Thymus (tissue), 11 donors: ENCODE measurements at regions not wholly inside any gene's neighbourhood (a gene's known extent, or its start where the extent isn't known, plus 50 kb on each side); places are given as distances from the start of the nearest gene placed in this dataset.

Experiments
- DNase-seq, 9 donors: peaks; one replicate each; pipeline ENCODE4 v3.0.0-alpha.2; 2013; ENCODE audit warnings: low spot score in 9 of 9, low read depth in 6 of 9, missing footprints in 1 of 9
- H3K27ac ChIP-seq, 2 donors: one replicate each; pipeline ENCODE4 v1.5.1; 2013; ENCODE audit warnings: control low read depth in 1 of 2, low read depth in 1 of 2, low read length in 1 of 2, mild to moderate bottlenecking in 1 of 2, moderate library complexity in 1 of 2
- H3K27me3 ChIP-seq, 2 donors: one replicate each; pipeline ENCODE4 v1.5.1; 2013; ENCODE audit warnings: low read length in 1 of 2; ENCODE audit not compliant: control insufficient read depth in 2 of 2, insufficient read depth in 1 of 2
- H3K36me3 ChIP-seq, 2 donors: one replicate each; pipeline ENCODE4 v1.5.1; 2013; ENCODE audit warnings: low read length in 1 of 2, mild to moderate bottlenecking in 1 of 2, moderate library complexity in 1 of 2; ENCODE audit not compliant: control insufficient read depth in 2 of 2, insufficient read depth in 2 of 2
- H3K4me1 ChIP-seq, 2 donors: one replicate each; pipeline ENCODE4 v1.5.1; 2013; ENCODE audit warnings: low read length in 2 of 2; ENCODE audit not compliant: control insufficient read depth in 2 of 2, insufficient read depth in 2 of 2
- H3K4me3 ChIP-seq, 2 donors: one replicate each; pipeline ENCODE4 v1.5.1; 2013; ENCODE audit warnings: low read length in 2 of 2, control low read depth in 1 of 2, mild to moderate bottlenecking in 1 of 2
- H3K9me3 ChIP-seq, 2 donors: one replicate each; pipeline ENCODE4 v1.5.1; 2013; ENCODE audit warnings: low read length in 1 of 2, mild to moderate bottlenecking in 1 of 2; ENCODE audit not compliant: control insufficient read depth in 2 of 2, insufficient read depth in 1 of 2
- WGBS: extraction: QIAGEN DNeasy Blood & Tissue Kit; methylation state at CpG from one replicate; pipeline ENCODE4 v1.1.7; 2013; 5-methylcytosine and 5-hydroxymethylcytosine counted together
- donor health status: healthy.

- no peak overlapping the region for H3K27ac ChIP-seq
- no peaks in the 10 kb centered on the region for H3K4me1 ChIP-seq
- no peaks in the 10 kb centered on the region for H3K9me3 ChIP-seq
- 96% methylated on average over 5 of the region's 5 CpGs for WGBS
- no peak for DNase-seq
- H3K4me3 ChIP-seq = no peak overlapping the region
- H3K27me3 ChIP-seq = peaks cover 14 to 35% of the 10 kb centered on the region in 2 donors
- H3K36me3 ChIP-seq = no peaks in the 10 kb centered on the region
These were observed 334.9 kb upstream of the NR2F2 start for GRCh38 chr15:95995375-95996168.

GRCh38 chr15:95996494-95996893, 334.0 kb upstream of the NR2F2 start:
- no peaks in the 10 kb centered on the region for H3K4me1 ChIP-seq
- peak in 6 of 9 donors; percentile 6 to 71 (median 22) for DNase-seq
- H3K4me3 ChIP-seq = no peak overlapping the region
- 4% methylated on average over 4 of the region's 4 CpGs for WGBS
- H3K9me3 ChIP-seq = no peaks in the 10 kb centered on the region
- peaks cover 14 to 30% of the 10 kb centered on the region in 2 donors for H3K27me3 ChIP-seq
- no peak overlapping the region for H3K27ac ChIP-seq
- H3K36me3 ChIP-seq = no peaks in the 10 kb centered on the region

- WGBS = 95% methylated on average over 4 of the region's 4 CpGs
- Histone ChIP-seq H3K9me3 (no peaks in the 10 kb centered on the region), H3K36me3 (no peaks in the 10 kb centered on the region), H3K27ac (no peak overlapping the region), H3K4me3 (no peak overlapping the region), H3K4me1 (no peaks in the 10 kb centered on the region), H3K27me3 (peaks cover 16 to 25% of the 10 kb centered on the region in 2 donors)
- DNase-seq = no peak
These were observed 331.6 kb upstream of the NR2F2 start for GRCh38 chr15:95998935-95999334.

DNA sequence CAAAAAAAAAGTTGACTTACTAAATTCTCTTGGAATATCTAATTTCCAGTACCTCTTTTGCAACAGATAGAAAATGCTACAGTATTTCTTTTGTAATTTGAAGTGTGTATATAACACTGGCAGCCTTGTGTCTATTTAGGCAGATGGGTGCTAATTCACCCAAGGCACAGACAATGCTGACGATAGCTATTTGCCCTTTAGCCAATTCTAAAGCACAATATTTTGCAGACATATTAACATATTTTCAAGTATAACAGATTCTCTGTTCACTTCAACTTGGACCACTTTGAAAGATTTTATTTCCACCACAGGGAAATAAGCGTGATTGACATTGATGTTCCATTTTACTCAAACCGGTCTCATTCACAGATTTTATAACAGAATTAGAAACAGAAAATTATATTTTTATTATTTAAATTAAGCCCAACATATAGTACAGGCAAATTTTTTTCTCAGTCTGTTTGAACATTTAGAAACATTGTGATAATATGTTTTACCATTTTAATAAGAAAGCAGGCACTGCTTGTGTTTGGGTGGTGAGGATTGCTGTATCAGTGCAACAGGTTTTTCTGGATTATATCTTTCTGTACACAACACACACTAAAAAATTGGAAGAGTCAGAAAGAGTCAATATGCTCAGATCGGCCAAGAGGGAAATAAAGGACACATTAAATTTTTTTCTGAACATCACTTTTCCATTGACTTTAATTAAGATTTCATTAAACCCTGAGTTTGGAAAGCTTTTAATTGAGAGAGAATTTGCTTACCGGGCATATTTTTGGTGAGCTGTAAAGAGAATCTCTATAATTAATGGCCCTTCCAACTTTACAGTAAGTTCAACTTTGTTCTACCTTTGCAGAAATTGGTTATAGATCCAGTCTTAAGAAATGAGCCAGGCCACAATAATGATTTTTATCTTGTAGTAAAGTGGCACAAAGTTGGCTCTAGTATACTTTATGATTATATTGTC, 327.3 kb upstream of the NR2F2 start:
- H3K9me3 ChIP-seq = no peaks in the 10 kb centered on the region
- no peak overlapping the region for H3K4me3 ChIP-seq
- H3K27ac ChIP-seq = no peak overlapping the region
- 96% methylated on average over 5 of the region's 5 CpGs for WGBS
- no peaks in the 10 kb centered on the region for H3K36me3 ChIP-seq
- no peak for DNase-seq
- H3K4me1 ChIP-seq = no peaks in the 10 kb centered on the region
- peaks cover 4 to 20% of the 10 kb centered on the region in 2 donors for H3K27me3 ChIP-seq

GRCh38 chr15:96005906-96006305, 324.6 kb upstream of the NR2F2 start:
- DNase-seq = no peak
- H3K27me3 ChIP-seq = peaks cover 2 to 15% of the 10 kb centered on the region in 2 donors
- 91% methylated on average over 2 of the region's 2 CpGs for WGBS
- H3K4me3 ChIP-seq = no peak overlapping the region
- peaks cover 0 to 2% of the 10 kb centered on the region in 2 donors for H3K9me3 ChIP-seq
- H3K36me3 ChIP-seq = no peaks in the 10 kb centered on the region
- H3K4me1 ChIP-seq = no peaks in the 10 kb centered on the region
- H3K27ac ChIP-seq = no peak overlapping the region

- Histone ChIP-seq H3K27ac (no peak overlapping the region), H3K36me3 (no peaks in the 10 kb centered on the region), H3K27me3 (peaks cover 0 to 12% of the 10 kb centered on the region in 2 donors), H3K9me3 (peaks cover 0 to 3% of the 10 kb centered on the region in 2 donors), H3K4me1 (no peaks in the 10 kb centered on the region), H3K4me3 (no peak overlapping the region)
- WGBS = 41% methylated on average over 5 of the region's 5 CpGs
- DNase-seq = no peak
These were observed 319.4 kb upstream of the NR2F2 start for GRCh38 chr15:96011136-96011535.

- Histone ChIP-seq H3K4me3 (no peak overlapping the region), H3K27ac (no peak overlapping the region), H3K9me3 (peaks cover 0 to 3% of the 10 kb centered on the region in 2 donors), H3K4me1 (no peaks in the 10 kb centered on the region), H3K27me3 (peaks cover 0 to 5% of the 10 kb centered on the region in 2 donors), H3K36me3 (no peaks in the 10 kb centered on the region)
- DNase-seq = no peak
- 97% methylated on average over 2 of the region's 2 CpGs for WGBS
These were observed 315.6 kb upstream of the NR2F2 start for GRCh38 chr15:96014939-96015338.

- H3K27ac ChIP-seq = no peak overlapping the region
- no peaks in the 10 kb centered on the region for H3K36me3 ChIP-seq
- H3K4me3 ChIP-seq = no peak overlapping the region
- no peaks in the 10 kb centered on the region for H3K9me3 ChIP-seq
- no peaks in the 10 kb centered on the region for H3K4me1 ChIP-seq
- DNase-seq = no peak
- WGBS = 91% methylated on average over 6 of the region's 6 CpGs
- H3K27me3 ChIP-seq = peaks cover 0 to 1% of the 10 kb centered on the region in 2 donors
These were observed 311.4 kb upstream of the NR2F2 start for GRCh38 chr15:96019114-96019513.

GRCh38 chr15:96020133-96020532, 310.4 kb upstream of the NR2F2 start:
- H3K4me1 ChIP-seq = no peaks in the 10 kb centered on the region
- H3K27me3 ChIP-seq = peaks cover 2% of the 10 kb centered on the region in 2 donors
- 90% methylated on average over 4 of the region's 4 CpGs for WGBS
- DNase-seq = no peak
- no peak overlapping the region for H3K4me3 ChIP-seq
- H3K9me3 ChIP-seq = no peaks in the 10 kb centered on the region
- no peak overlapping the region for H3K27ac ChIP-seq
- no peaks in the 10 kb centered on the region for H3K36me3 ChIP-seq
